HG03439 (cell line): ENCODE measurements at regions not wholly inside any gene's neighbourhood (a gene's known extent, or its start where the extent isn't known, plus 50 kb on each side); places are given as distances from the start of the nearest gene placed in this dataset.

ENCODE experiments used
- ATAC-seq: cut with Tn5 transposase; IDR thresholded peaks from one replicate; pipeline ENCODE4 v1.9.1; 2021; ENCODE audit warnings: mild to moderate bottlenecking, moderate library complexity; ENCODE audit not compliant: unreplicated experiment

DNA sequence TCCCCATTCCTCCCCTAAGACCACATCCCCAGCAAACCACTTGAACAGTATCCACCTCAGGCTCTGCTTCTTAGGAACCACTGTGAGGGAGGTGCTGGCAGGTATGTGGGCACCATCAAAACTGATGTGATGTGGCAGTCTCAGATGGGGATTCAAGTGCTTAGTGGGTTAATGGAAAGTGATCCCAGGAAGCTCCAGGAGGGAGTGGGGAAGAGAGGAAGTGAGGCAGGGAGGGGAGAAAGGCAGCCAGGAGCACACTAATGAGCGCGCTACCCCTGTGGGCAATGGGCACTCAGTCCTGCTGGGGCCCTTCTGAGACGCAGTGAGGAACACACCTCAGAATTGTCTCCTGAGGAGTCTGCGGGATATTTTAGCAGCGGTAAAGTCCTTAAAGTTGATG is 263.1 kb upstream of the MOCS1 start:
- ATAC-seq, result no peak

DNA sequence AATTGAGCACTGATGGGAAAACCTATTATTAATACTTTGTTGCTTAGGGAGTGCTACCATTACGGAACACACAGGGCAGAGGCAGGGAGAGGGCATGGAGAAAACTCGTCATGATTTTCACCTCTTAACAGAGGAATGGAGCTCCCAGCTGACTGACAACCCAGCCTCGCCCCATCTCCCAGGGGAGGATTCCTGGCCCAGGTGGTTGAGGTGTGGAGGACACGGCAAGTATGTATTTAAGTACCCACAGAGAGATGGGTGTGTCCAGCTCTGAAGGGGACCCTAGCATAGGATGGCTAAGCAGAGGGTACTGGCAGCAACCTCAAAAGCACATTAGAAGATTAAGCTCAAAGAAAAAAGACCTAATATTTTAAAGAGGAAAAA is 261.9 kb upstream of the MOCS1 start:
- ATAC-seq, result no peak

DNA sequence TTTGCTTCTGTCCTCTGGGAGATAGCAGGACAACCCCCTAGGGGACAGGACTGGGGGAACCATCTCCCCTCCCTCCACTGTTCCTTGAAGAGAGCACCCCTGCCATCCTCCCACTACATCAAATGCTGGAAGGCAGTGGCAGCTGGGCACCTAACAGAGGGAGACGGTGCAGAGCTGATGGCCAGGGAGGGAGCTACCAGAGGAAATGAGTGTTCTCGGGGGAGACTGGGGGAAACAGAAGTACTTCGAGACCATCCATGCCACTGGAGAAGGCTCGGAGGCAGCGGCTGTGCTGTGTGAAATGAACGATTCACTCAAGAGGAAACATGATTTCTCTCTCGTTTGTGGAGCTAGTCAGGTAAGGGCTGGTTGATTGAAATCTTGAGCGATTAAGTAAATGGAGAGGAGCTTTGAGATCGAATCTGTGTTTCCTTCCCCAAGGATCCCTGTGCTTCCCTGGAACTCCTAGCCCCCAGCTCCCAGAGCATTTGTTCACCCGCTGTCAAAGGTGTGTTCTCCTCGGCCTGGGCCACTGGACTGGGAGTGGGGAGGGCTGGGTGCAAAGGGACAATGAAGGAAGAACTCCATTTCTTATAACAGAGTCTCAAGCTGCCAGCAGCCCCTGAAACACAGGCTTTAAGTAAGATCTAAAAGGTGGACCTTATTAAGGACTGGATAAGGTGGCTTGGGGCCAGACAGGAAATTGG is 261.3 kb upstream of the MOCS1 start:
- no peak for ATAC-seq

DNA sequence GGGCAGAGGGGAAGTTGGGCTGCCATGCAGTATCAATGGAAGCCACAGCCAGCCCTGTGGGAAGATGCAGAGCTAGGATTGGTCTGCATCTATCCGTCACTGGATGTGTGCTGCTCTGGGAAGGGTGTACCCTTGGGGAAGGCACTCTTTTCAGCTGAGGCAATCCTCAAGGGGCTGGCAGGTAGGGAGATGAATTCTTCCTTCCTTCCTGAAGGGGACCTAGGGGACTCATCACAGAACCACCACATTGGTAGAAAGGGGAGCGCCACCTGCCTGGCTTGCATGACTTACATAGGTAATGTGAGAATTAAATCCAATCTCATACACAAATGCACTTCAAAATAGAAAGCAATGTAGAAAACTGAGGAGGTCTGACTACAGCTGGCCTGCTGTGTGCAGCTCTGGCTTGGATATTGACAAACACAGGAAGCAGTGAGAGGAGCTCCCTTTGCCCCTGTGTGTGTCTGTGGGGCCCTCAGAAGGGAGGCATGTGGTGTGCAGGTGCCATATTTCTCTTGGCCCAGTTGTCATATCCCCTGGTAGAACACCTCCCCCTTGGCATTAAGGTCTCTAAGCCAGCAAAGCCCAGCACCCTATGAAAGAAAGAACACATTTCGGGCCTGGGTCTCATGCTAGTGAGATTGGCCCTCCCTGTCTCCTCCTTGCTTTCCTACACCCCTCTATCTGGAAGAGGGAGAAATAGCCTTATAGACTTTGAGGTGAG is 260.3 kb upstream of the MOCS1 start:
- ATAC-seq, result no peak

DNA sequence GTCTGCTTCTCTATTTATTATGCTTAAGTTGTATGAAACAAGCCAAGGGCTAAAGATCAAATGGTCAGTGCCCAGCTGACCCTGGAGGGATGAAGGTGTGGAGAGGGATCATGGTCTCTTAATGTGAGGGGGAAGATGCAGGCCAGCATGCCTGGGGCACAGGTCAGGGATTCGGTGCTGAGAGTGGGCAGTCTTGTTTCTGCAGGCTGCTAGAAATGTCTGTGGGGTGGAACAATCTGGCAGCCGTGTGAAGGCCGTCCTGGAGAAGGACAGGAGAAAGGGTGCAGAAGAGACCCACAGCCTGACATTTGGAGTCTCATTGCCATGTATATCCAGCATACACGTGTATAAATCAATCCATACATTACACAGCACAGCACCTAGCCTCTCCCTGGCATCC is 258.3 kb upstream of the MOCS1 start:
- no peak for ATAC-seq

DNA sequence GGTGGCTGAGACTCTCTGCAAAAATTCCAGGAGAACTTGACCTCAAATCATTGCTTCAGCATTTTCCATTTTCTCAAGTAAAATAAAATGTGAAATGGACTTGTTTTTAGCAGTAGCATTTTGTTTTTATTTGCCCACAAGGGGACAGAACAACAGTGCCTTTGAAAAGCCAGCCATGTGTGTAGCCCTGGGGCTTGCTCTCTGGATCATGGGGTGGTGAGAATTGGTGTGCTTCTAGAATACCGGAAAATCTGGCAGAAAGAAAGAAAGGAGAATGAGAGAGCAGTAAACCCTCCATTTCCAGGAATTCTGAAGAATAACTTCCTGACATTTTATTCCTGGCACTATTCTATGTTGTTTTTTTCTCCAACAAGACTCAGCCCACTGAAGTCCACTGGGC is 254.7 kb upstream of the MOCS1 start:
- no peak for ATAC-seq

DNA sequence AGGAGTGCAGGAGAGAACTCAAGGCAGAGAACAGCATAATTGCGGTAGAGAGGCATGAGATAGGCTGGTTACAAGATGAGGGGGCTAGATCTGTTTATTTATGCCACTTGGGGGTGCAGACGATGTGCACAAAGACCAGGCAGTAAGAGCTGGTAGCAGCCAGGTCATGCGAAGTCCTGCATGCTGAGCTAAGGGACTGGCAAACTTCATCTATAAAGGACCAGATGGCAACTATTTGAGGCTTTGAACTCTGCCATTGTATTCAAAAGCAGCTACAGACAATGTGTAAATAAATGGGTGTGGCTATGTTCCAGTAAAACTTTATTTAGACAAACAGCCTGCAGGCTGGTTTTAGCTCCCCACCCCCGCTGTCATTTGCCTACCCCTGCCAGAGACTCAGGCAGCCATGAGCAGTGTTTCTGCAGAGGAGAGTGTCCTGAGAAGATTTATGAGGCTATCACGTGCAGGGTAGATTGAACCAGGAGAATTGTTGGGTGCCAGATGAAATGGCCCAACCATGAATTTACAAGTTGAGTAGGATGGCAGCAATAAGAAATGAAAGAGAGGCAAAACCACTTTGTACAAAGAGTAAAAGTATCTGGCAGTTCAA is 253.4 kb upstream of the MOCS1 start:
- ATAC-seq, result no peak

DNA sequence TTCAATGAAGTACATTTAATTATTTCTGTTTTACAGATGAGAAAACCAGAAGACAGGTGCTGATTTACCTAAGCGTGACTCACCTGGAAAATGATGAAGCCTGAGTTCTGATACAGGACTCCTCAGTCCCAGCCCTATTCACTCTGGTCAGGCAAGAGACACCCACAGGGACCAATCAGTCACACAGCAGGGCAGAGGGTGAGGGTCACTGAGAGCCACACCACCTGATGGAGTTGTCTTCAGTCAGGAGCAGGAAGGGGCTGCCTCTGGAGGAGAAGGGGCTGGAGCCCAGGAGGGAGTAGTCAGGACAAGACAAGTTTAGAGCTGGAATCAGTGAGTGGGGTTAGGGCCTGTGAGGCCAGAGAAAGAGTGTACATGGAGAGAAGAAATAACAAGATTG is 251.2 kb upstream of the MOCS1 start:
- no peak for ATAC-seq

DNA sequence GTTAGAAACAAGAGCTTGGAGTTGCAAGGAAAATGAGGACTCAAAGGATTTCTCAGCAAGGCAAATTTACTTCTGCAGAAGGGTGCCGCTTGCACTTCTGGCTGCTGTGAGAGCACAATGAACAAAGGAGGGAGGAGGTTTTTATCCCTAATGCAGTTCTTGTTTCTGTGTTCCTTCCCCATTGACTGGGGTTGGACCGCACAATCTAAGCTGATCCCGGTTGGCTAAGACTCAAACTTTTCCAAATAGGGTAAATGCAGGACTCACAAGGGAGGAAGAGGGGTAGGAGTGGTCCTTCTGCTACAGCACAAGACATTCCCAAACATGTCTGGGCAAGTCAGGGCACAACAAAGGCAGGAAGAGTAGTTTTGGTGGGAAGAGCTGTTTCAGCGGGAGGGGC is 249.6 kb upstream of the MOCS1 start:
- no peak for ATAC-seq

DNA sequence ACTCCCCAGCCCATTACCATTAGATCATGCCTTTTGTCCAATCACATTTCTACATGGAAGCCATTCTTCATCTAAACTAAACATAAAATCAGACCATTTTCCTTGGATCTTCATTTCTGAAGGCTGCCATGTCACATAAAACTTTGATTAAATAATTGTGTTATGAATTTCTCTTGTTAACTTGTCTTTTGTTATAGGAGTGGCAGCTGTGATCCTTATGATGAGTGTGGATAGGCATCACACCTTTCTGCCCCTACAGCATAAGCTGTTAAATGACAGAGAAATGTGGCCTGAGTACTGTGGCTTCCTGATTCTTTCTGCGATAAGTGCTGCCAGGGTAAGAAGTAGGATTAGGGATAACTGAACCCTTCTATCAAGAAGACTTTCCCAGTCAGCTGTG is 247.1 kb upstream of the MOCS1 start:
- ATAC-seq, result no peak

DNA sequence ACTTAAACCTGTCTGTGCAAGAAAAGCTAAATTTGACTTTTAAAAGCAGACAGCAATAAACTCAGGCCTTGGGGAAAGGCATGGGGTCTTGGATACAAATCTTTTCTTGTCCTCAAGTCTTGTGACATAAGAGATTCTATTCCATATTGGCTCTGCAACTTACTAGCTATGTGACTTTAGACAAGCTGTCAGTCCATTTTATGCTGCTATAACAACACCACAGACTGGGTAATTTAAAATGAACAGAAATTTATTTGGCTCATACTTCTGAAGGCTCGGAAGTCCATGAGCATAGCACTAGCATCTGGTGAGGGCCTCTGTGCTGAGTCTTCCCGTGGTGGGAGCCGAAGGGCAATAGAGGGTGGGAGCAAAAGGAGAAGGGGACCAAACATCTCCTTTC is 246.0 kb upstream of the MOCS1 start:
- no peak for ATAC-seq

DNA sequence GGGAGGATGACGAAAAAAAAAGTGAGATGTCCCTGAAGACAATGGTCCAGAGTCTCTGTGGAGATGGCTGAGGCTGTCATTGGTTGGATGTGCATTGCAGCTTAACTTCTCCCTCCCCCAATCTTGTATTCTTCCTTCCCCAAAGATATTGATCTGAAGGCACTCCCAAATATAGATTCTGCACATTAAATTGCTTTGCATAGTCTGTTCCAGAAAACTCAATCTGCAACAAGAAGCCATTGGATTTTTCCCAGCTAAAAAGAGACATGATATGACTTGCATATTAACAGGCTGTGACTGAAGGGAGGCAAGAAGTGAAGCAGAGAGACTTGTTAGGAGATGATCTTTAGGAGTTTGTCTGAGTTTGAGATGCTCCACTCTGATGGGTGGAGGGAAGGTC is 245.2 kb upstream of the MOCS1 start:
- no peak for ATAC-seq

DNA sequence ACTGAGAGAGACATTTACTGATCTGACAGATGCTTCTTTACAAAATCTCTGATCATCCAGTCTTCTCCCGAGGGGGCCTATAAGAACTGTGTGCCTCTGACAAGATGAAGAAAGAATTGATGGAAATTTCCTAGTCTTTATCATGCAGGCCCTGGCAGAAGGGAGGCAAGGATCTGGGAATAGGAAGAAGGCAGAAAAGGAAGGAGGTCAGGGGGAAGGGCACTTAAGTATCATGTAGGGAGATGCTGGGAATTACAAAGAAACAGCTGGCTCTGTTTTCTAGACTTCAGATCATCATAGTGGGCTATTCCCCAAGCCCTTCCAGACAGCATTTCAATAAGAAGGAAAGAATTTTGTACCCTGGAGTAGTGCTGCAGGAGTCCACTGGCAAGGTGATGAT is 243.3 kb upstream of the MOCS1 start:
- no peak for ATAC-seq

DNA sequence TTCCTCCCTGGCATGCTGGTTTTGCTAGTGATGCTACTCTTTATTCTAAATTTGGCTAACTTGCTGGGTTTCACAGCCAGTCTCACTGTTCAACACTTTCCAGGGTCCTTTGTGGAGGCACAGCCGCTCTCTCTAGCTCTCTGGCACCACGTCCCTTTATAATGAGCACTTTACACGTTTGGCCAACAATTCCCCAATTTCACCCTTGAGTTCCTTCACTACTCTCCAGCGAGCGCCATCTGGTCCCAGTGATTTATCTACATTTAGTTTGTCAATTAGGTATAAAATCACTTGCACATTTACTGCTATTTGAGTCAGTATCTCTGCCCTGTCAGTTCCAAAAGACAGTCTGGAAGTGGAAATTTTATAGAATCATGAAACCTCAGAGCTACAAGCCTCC is 241.9 kb upstream of the MOCS1 start:
- no peak for ATAC-seq

DNA sequence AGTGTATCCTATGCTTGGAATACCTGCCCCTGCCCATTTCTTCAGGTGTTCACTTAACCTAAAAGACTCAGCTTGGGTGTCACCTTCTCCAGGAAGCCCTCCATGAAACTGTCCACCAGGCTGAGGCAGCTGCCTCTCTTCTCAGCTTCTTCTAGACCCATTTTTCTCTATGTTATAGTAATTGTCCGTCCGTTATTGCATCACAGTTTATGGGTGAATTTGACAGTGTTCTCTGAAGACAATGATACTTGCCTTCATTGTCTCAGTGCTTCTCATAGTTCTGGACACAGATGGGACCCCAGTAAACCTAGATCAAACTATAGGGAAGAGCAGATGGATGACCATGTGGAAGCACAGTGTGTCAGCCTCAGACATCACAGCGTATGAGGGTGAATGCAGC is 238.0 kb upstream of the MOCS1 start:
- ATAC-seq, result no peak

DNA sequence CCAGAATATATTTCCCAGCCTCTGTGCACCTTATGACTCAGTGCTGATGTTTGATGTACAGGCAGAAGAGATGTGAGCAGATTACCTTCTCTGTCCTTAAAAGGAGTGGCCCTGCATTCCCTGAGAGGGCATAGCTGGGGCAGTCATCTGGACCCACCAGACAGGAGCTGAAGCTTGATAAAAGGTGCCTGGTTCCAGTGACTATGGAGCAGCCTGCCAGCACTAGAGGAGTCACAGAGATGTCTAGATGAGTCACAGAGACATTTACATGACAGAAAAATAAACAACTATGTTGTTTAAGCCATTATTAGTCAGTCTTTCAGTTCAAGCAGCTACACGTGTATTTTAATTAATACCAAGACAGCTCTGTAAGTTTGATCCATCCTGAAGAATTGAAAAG is 237.1 kb upstream of the MOCS1 start:
- no peak for ATAC-seq

DNA sequence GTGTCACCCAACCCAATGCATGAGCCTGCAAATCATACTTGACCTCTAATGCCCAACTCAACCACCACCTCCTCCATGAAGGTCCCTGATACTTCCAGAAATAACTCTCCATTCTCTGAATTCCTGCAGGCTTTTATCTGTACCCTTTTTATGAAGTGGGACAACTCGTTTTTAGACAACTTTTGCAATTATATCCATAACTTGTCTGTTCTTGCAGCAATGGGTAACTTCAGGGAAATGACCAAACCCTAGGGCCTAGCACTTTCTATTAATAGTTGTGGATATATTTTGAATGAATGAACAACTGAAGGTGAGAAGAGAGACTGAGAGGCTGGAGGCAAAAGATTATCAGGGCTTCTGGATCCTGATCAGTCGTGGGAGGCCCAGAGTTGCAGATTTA is 236.6 kb upstream of the MOCS1 start:
- no peak for ATAC-seq

DNA sequence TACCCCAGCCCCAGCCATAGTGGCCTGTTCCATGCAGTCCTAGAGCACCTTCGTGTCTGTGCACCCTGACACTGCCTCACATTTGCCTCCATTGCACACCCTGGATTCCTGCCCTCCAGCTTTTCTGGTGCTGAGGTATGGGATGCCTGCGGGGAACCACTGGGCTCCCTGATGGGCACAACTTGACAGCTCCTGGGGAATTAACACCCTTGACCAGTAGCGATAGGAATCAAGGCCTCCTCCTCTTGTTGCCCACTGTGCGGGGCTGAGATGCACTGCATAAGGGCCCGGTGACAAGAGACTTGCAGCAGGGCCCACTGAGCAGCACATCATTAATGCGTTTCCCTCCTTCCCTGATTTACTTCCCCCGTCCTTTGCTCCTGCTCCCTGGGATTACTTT is 235.6 kb upstream of the MOCS1 start:
- no peak for ATAC-seq

DNA sequence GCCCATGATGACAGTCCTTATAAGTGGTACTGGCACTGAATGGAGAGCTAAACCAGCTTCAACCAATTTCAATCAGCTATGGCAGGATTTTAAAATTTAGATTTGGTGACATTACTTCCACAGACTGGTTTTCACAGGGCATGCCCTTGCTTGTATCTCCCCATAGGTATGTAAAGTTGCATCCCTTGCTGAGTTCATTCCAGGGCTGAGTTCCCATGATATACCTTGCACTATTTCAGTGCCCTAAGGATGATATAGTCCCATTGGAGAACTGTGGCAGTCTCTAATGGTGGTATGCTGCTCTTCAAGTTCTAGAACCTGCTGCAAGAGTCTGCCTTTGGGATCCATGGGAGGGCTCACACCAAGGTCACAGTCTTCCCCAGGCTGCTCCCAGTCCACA is 232.7 kb upstream of the MOCS1 start:
- ATAC-seq, result no peak

DNA sequence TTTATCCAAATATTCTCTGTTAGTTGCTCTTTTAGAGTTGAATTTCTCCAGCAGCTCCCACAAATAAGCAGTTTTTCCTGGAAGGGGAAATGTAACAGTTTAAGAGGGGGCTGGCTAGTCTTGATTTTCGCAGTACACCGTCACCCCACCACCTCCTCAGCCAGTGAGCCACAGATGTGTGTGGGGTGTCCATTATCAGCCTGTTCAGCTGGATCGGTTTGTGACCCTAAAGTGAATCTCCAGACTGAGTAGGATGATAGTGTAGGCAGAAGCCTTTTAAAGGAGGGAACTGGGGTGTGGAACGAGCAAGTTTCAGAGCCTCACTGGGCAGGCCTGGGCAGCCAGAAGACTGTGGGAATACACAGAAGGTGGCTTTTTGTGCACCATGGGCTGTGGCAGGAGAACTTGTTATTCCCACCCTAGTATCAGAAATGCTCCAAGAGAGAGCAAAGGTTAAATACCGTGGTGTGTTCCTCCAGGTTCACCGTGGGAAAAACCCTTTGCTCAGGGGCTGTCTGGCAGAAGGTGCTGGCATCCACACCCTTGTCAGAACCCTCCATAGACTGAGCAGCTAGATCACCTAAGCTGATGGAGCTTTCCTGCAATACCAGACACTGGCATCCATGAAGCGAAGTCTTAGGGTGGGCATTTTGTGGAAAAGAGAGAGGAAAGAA is 230.9 kb upstream of the MOCS1 start:
- ATAC-seq, result no peak

DNA sequence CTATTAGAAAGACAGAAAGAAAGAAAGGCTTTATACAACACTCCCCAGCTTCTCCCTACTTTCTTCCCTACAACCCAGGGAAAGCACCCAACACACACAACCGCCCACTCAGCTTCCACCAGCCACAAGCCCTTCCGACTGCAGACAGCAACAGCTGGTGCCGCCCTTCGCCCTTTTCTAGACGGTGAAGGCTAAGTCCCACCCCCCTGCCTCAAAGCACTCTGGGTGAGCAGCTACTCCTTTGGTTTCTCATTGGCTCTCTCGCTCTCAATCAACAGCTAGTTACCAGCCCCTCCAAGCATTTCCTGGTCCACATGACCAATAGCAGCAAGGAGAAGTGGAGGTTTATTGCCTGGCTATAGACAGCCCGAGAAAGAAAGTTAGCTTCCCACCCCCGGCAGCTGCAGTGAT is 230.1 kb upstream of the MOCS1 start:
- no peak for ATAC-seq

DNA sequence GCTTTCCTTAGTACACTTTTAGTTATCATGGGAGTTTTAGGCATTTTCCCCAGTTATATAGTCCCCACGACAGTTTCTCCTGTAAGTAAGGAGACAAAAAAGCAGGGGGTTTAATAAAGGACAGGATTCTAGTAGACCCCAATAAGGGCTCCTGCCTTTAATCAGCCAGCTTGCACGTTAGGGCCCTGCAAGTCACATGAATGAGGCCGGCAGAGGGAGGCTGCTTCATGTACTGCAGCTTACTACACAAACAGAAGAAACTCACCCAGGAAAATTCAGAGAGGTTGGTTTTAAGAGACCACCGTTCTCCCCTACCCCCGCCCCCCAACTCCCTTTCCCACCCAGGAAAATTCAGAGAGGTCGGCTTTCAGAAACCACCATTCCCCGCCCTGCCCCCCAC is 229.7 kb upstream of the MOCS1 start:
- no peak for ATAC-seq
